ENCODE measurements at regions not wholly inside any gene's neighbourhood (a gene's known extent, or its start where the extent isn't known, plus 50 kb on each side); places are given as distances from the start of the nearest gene placed in this dataset.

GRCh38 chr2:181787310-181788048 lies 104.1 kb upstream of the ITPRID2 start:
- TF ChIP-seq HOXB13 (CRISPR knock-in tag; IDR thresholded peaks at IDR 0.05; ENCODE audit: low read depth) (no peak), CEBPB (IDR thresholded peaks at IDR 0.05) (no peak), CTCF (IDR thresholded peaks at IDR 0.05) (no peak), HMGXB4 (CRISPR knock-in tag; IDR thresholded peaks at IDR 0.05; ENCODE audit: borderline replicate concordance) (no peak)
